CD4-positive, alpha-beta T cell treated with Interferon alpha-2 for 1 hour (primary cell): ENCODE measurements at regions not wholly inside any gene's neighbourhood (a gene's known extent, or its start where the extent isn't known, plus 50 kb on each side); places are given as distances from the start of the nearest gene placed in this dataset.
"Not testable (repeated sequence)": the region's sequence is repeated elsewhere in the genome, so short reads cannot be mapped to it uniquely, and the experiment has no call there.

Source experiments
- DNase-seq, 2 donors: peaks; one replicate each; pipeline ENCODE4 v3.0.0-alpha.2; 2020 to 2022

GRCh38 chr9:84513473-84513872 is 156.1 kb upstream of the NTRK2 start:
- DNase-seq = no peak

GRCh38 chr9:84513979-84514378 is 155.6 kb upstream of the NTRK2 start:
- DNase-seq = no peak

- DNase-seq = no peak
These were observed 155.1 kb upstream of the NTRK2 start for GRCh38 chr9:84514421-84514820.

- no peak for DNase-seq
These were observed 152.5 kb upstream of the NTRK2 start for GRCh38 chr9:84517026-84517425.

- no peak for DNase-seq
These were observed 150.1 kb upstream of the NTRK2 start for GRCh38 chr9:84519413-84519812.

- no peak for DNase-seq
These were observed 148.3 kb upstream of the NTRK2 start for GRCh38 chr9:84521208-84521607.

- not testable (repeated sequence) for DNase-seq
These were observed 143.3 kb upstream of the NTRK2 start for GRCh38 chr9:84526211-84526610.

- DNase-seq = not testable (repeated sequence)
These were observed 142.3 kb upstream of the NTRK2 start for GRCh38 chr9:84527060-84527720.

- not testable (repeated sequence) for DNase-seq
These were observed 133.6 kb upstream of the NTRK2 start for GRCh38 chr9:84535973-84536372.

- DNase-seq = no peak
These were observed 130.7 kb upstream of the NTRK2 start for GRCh38 chr9:84538879-84539278.

- DNase-seq = no peak
These were observed 127.0 kb upstream of the NTRK2 start for GRCh38 chr9:84542554-84542953.

GRCh38 chr9:84554069-84554664 is 115.4 kb upstream of the NTRK2 start:
- DNase-seq = no peak

- no peak for DNase-seq
These were observed 113.0 kb upstream of the NTRK2 start for GRCh38 chr9:84556556-84556955.

- DNase-seq = no peak
These were observed 111.8 kb upstream of the NTRK2 start for GRCh38 chr9:84557751-84558150.

- DNase-seq = no peak
These were observed 105.8 kb upstream of the NTRK2 start for GRCh38 chr9:84563691-84564090.

GRCh38 chr9:84567805-84568204 is 101.7 kb upstream of the NTRK2 start:
- no peak for DNase-seq

- DNase-seq = no peak
These were observed 98.9 kb upstream of the NTRK2 start for GRCh38 chr9:84570482-84571154.

GRCh38 chr9:84573083-84573482 is 96.4 kb upstream of the NTRK2 start:
- no peak for DNase-seq

- DNase-seq = no peak
These were observed 93.8 kb upstream of the NTRK2 start for GRCh38 chr9:84575705-84576104.

GRCh38 chr9:84583866-84584265 is 85.7 kb upstream of the NTRK2 start:
- no peak for DNase-seq

- DNase-seq = no peak
These were observed 82.9 kb upstream of the NTRK2 start for GRCh38 chr9:84586662-84587061.

GRCh38 chr9:84587153-84587552 is 82.4 kb upstream of the NTRK2 start:
- DNase-seq = no peak

- no peak for DNase-seq
These were observed 80.0 kb upstream of the NTRK2 start for GRCh38 chr9:84589542-84589941.

GRCh38 chr9:84590706-84591105 is 78.8 kb upstream of the NTRK2 start:
- no peak for DNase-seq
